Skeletal muscle satellite cell (primary cell): ENCODE measurements at regions not wholly inside any gene's neighbourhood (a gene's known extent, or its start where the extent isn't known, plus 50 kb on each side); places are given as distances from the start of the nearest gene placed in this dataset.

Experiments used
- H3K27me3 ChIP-seq: 2 replicates; pipeline ENCODE4 v1.7.0; 2013; ENCODE audit warnings: low read length; ENCODE audit not compliant: control insufficient read depth, insufficient read depth
- H3K36me3 ChIP-seq: 2 replicates; pipeline ENCODE4 v1.7.0; 2013; ENCODE audit warnings: mild to moderate bottlenecking, control low read depth, low read length; ENCODE audit not compliant: insufficient read depth
- H3K4me1 ChIP-seq: 2 replicates; pipeline ENCODE4 v1.7.0; 2013; ENCODE audit warnings: low read length; ENCODE audit not compliant: control insufficient read depth, insufficient read depth
- H3K4me2 ChIP-seq: 2 replicates; pipeline ENCODE4 v1.7.0; 2013; ENCODE audit warnings: mild to moderate bottlenecking, low read length
- H3K4me3 ChIP-seq: 2 replicates; pipeline ENCODE4 v1.7.0; 2013; ENCODE audit warnings: low read length
- H3K9ac ChIP-seq: 2 replicates; pipeline ENCODE4 v1.7.0; 2013; ENCODE audit warnings: mild to moderate bottlenecking, low read depth, low read length, moderate library complexity
- H3K9me3 ChIP-seq: replicated peaks from 2 replicates; pipeline ENCODE4 v1.7.0; 2013; ENCODE audit warnings: mild to moderate bottlenecking, control low read depth, low read length

- Histone ChIP-seq H3K4me1 (no peaks in the 10 kb centered on the region), H3K4me3 (no peak overlapping the region), H3K36me3 (no peaks in the 10 kb centered on the region), H3K9ac (no peak overlapping the region), H3K9me3 (no peaks in the 10 kb centered on the region), H3K27me3 (no peaks in the 10 kb centered on the region), H3K4me2 (no peak overlapping the region)
Measured at GRCh38 chr1:99207216-99207615, 57.1 kb upstream of the PLPPR4 start.
